Fibroblast of skin of left biceps (primary cell): ENCODE measurements at regions not wholly inside any gene's neighbourhood (a gene's known extent, or its start where the extent isn't known, plus 50 kb on each side); places are given as distances from the start of the nearest gene placed in this dataset.

Source experiments
- DNase-seq, 2 experiments: peaks; one replicate each; pipeline ENCODE4 v3.0.0-alpha.2; 2013; ENCODE audit warnings: low read depth in 2 of 2

- DNase-seq = peak; percentile 22 to 27
These were observed 52.0 kb upstream of the FAM20B start for GRCh38 chr1:178973652-178974101.
